AG09309 (cell line): ENCODE measurements at regions not wholly inside any gene's neighbourhood (a gene's known extent, or its start where the extent isn't known, plus 50 kb on each side); places are given as distances from the start of the nearest gene placed in this dataset.

Experiments
- DNase-seq: peaks from one replicate; pipeline ENCODE4 v3.0.0-alpha.2; 2010; ENCODE audit warnings: low read depth
- H3K4me3 ChIP-seq: 2 replicates; pipeline ENCODE4 v1.5.1; 2011; ENCODE audit warnings: mild to moderate bottlenecking, low read depth, low read length, moderate library complexity; ENCODE audit not compliant: control insufficient read depth
- CTCF ChIP-seq: IDR thresholded peaks from 2 replicates; pipeline ENCODE4 v1.5.1; 2011; ENCODE audit warnings: mild to moderate bottlenecking, low read depth, low read length, inconsistent platforms; ENCODE audit not compliant: insufficient read depth, control insufficient read depth; ENCODE audit errors: missing control alignments

DNA sequence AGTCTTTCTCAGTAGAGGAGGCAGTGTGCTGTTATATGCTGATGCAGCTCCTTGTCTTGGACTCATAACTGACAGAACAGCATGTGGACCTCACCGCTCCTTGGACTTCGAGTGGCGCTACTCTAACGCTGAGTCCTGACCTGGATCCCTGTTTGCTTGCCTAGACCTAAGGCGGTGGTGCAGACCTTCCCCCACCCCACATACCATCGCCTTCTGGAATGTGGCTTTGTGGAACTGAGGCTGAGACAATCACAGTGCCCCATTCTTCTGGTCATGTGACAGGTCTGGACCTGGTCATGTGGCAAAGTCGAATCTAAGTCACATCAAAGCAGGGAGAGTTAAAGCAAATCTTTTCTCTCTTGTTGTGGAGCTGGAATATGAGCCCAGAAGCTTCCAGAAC is 190.7 kb upstream of the MKI67 start:
- H3K4me3 ChIP-seq, result no peak overlapping the region
- TF ChIP-seq CTCF, result no peak
- DNase-seq, result no peak

GRCh38 chr10:128318366-128318765 is 192.1 kb upstream of the MKI67 start:
- no peak for DNase-seq
- no peak overlapping the region for H3K4me3 ChIP-seq
- TF ChIP-seq CTCF, result no peak

DNA sequence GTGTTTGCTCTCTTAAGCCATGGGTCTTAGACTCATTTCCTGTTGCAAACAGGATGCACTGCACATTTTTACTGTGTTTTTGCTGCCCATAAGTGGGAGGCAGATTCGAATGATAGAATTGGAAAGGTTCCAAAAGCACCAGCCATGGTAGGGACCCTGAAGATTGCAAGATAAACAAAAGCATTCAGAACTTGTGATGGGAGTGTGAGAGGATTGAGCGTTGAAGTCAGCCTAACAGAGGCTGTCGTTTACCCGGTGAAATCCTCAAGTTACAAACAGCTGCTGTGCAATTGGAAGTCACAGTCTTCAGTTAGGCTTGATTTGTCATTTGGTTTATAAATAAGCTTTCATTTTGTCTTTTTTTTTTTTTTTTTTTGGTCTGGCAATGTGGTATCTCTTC is 192.7 kb upstream of the MKI67 start:
- no peak for DNase-seq
- H3K4me3 ChIP-seq, result no peak overlapping the region
- TF ChIP-seq CTCF, result no peak

GRCh38 chr10:128322106-128322505 is 195.9 kb upstream of the MKI67 start:
- DNase-seq, result no peak
- no peak for TF ChIP-seq CTCF

DNA sequence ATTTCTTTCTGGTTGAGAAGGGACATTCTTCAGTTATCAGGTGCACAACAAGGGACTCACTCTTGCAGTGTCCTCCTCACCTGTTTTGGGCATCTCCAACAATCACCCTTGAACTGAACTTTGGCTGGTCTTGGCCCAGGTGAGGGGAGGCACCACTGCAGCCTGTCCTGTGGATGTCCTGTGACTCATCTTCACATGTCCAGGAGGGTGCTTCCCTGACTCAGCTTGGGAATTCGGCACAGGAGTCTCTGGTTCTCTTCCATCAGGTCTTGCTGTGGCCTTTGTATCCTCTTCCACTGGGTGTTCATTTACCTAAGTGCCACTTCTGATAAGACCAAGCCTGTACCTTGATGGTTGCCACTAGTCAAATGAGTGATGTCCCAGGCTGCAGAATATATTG is 196.7 kb upstream of the MKI67 start:
- no peak overlapping the region for H3K4me3 ChIP-seq
- TF ChIP-seq CTCF, result no peak
- DNase-seq, result no peak

More at GRCh38 chr10:128322106-128322505, 195.9 kb upstream of the MKI67 start:
- no peak overlapping the region for H3K4me3 ChIP-seq

- no peak overlapping the region for H3K4me3 ChIP-seq
- no peak for DNase-seq
- TF ChIP-seq CTCF, result no peak
These were observed 198.0 kb upstream of the MKI67 start for GRCh38 chr10:128324058-128324827.
